SW 1271 (cell line): ENCODE measurements at regions not wholly inside any gene's neighbourhood (a gene's known extent, or its start where the extent isn't known, plus 50 kb on each side); places are given as distances from the start of the nearest gene placed in this dataset.
"Not testable (repeated sequence)": the region's sequence is repeated elsewhere in the genome, so short reads cannot be mapped to it uniquely, and the experiment has no call there.

Experiments
- DNase-seq, 2 experiments: peaks; one replicate each; lab custom pipeline; 2025; lab: John Stamatoyannopoulos, UW

- DNase-seq: not testable (repeated sequence)
These were observed 234.4 kb upstream of the EDNRA start for GRCh38 chr4:147246528-147246927.

- no peak for DNase-seq
These were observed 233.3 kb upstream of the EDNRA start for GRCh38 chr4:147247579-147247978.

- DNase-seq: no peak
These were observed 230.8 kb upstream of the EDNRA start for GRCh38 chr4:147250062-147250461.

GRCh38 chr4:147255268-147255667 is 225.6 kb upstream of the EDNRA start:
- not testable (repeated sequence) for DNase-seq

- DNase-seq: not testable (repeated sequence)
These were observed 221.6 kb upstream of the EDNRA start for GRCh38 chr4:147259271-147259670.

GRCh38 chr4:147284256-147284835 is 196.6 kb upstream of the EDNRA start:
- DNase-seq: no peak

GRCh38 chr4:147284935-147285334 is 196.0 kb upstream of the EDNRA start:
- no peak for DNase-seq

GRCh38 chr4:147285751-147286150 is 195.1 kb upstream of the EDNRA start:
- DNase-seq: no peak

GRCh38 chr4:147286846-147287587 is 193.9 kb upstream of the EDNRA start:
- DNase-seq: no peak

- DNase-seq: no peak
These were observed 193.4 kb upstream of the EDNRA start for GRCh38 chr4:147287588-147287890.

- no peak for DNase-seq
These were observed 192.4 kb upstream of the EDNRA start for GRCh38 chr4:147288512-147288911.

GRCh38 chr4:147289181-147289580 is 191.7 kb upstream of the EDNRA start:
- no peak for DNase-seq

- not testable (repeated sequence) for DNase-seq
These were observed 188.1 kb upstream of the EDNRA start for GRCh38 chr4:147292604-147293313.

GRCh38 chr4:147293314-147293677 is 187.6 kb upstream of the EDNRA start:
- not testable (repeated sequence) for DNase-seq

GRCh38 chr4:147299205-147299604 is 181.7 kb upstream of the EDNRA start:
- no peak for DNase-seq

- no peak for DNase-seq
These were observed 177.6 kb upstream of the EDNRA start for GRCh38 chr4:147303174-147303872.

- no peak for DNase-seq
These were observed 177.0 kb upstream of the EDNRA start for GRCh38 chr4:147303873-147304229.

- DNase-seq: no peak
These were observed 172.8 kb upstream of the EDNRA start for GRCh38 chr4:147307896-147308674.

GRCh38 chr4:147309434-147309833 is 171.5 kb upstream of the EDNRA start:
- DNase-seq: no peak

GRCh38 chr4:147310312-147310711 is 170.6 kb upstream of the EDNRA start:
- no peak for DNase-seq

- no peak for DNase-seq
These were observed 168.9 kb upstream of the EDNRA start for GRCh38 chr4:147311956-147312355.
